ENCODE measurements at regions not wholly inside any gene's neighbourhood (a gene's known extent, or its start where the extent isn't known, plus 50 kb on each side); places are given as distances from the start of the nearest gene placed in this dataset.
A peak's percentile ranks its signal among the peaks of the same experiment; 100 is the strongest.
"Not testable (repeated sequence)": the region's sequence is repeated elsewhere in the genome, so short reads cannot be mapped to it uniquely, and the experiment has no call there.

DNA sequence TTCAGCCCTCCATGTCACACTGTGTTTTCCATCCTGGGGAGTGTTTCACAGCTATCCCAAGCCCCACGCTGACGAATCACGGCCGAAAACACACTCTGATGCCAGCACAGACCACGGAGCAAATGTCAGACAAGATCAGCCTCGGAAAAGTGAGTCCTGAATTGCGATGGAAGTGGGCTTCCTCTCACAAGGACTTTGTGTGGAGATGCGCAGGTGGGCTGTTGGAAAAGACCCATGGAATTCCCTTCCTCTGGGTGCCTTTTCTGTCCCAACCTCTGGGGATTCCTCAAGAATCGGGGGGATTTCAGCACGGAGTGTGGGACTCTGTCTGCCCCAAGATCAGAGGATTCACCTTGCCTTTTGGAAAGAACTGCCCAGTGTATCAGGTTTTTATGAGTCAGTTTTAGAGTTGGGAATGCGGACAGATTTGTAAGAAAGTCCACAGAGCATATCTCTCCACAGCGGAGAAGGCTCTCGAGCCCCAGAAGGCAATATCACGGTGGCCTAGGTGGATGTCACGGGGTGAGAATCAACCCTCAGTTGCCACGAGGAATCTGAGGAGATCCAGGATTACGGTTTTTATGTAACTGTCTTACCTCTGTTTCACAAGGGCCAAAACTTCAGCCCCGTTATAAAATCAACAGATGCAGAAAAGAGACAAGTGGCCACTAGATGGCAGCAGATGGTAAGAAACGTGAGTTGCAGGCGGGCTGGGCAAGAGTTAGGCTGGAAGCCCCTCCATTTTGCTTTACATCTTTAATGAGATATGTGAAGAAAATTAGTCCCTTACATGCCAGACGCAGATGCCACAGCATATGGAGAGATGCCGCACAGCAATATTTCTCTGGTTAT lies 201.9 kb downstream of the DAD1 start:
- DNase-seq (ENCODE audit: low spot score) = peak; percentile 84

DNA sequence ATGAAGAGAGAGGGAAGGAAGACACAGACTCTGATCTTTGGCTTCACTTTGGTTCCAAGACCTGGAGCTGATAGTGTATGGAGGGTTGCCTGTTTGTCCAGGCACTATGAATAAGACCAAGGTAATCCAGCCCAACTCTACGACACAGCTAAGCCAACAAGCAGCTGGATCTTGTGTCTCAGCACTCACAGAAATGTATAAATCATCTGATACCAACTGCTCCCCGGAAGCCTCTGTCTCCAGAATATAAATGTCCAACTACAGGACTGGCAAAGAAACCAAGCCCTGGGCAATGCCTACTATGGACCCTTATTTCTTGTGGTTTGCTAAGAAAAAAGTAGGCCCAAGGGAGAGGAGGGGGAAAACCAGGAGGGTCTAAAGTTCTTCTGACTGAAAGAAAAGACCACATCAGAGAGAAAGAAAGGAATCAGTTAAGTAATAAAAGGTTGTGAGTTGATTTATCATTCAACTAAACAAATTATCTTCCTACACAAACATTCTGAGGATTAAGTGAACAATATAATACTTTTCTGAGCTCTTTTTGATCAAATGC lies 204.0 kb downstream of the DAD1 start:
- DNase-seq (ENCODE audit: low spot score) = no peak

DNA sequence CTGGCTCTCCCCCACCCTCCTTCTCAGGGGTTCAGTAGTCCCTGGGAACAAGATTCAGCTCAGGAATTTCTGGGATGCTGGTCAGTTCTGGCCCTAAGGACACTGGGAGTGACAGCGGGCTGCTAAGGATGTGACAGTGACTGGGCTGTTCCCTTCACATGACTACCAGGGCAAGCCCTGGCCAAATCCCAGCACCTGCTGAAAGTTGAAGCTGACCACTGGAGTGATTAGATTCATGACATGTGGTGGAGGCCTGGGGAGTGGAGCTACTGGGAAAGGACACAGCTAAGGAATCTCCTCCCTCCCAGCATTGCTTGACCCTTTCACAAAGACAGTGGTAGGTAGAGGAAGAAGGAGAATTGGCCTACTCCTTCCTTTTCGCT lies 204.9 kb downstream of the DAD1 start:
- DNase-seq (ENCODE audit: low spot score) = no peak

DNA sequence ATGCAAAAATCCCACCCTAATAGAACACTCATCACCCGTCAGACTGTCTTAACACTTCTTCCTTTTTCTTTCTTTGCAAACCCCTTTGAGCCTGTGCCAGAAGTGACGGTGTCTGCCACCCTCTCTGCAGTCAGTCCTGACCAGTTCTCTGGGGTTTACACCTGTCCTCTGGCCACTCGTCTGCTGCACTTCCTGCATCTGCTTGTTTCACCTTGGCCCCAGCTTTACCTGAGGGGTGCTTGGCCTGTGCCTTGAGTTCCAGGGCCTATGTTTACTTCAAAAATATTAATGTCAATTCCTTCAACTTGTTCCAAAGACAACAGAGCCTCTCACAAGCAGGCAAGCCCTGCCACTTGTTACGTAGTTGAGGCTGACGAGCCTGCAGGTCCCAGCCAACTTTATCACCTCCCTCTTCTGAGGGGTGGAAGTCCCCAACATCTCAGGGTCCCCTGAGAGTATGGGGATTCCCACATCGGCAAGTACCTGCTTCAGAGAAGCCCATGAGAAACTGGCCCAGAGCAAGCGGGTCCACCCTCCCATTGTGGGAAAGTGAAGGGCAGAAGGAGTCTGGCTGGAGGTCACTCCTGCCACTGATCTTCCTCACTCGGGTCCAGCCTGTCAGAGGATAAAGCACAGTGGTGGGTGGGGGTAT lies 205.4 kb downstream of the DAD1 start:
- no peak for DNase-seq (ENCODE audit: low spot score)

DNA sequence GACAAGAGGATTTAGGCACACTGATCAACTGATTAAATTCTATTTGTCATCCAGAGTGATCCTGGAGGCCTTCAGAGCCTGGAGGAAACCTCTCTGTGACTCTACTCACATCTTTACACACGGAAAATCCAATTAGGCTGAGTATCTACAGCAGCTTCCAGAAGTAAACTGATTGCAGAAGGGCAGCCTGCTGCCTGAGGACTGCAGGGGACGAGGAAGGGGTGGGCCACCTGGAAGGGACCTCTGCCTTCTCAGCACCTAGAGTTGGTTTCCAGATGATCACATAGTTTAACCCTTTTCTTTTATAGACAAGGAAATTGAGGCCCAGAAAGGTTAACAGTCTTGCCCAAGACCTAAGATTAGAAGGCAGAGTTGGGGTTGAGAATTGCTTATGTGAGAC lies 206.1 kb downstream of the DAD1 start:
- no peak for DNase-seq (ENCODE audit: low spot score)

DNA sequence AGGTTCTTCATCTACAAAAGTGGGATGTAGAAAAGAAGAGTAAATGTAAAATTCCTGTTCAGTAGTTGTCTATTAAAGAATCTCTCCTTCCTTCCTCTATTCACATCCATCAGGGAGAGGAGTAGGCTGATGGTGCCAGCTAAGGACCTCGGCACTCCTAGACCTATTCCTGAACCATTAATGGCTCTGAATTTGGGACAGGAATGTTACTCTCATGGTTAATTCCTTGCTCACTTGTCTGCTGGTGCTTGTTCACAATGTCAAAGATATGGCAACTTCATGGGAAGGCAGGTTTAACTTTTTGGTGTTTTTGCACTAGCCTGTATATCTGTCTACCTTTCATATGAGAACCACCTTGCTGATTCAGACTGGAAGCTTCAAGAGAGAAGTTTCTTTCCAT lies 206.6 kb downstream of the DAD1 start:
- DNase-seq (ENCODE audit: low spot score) = no peak

DNA sequence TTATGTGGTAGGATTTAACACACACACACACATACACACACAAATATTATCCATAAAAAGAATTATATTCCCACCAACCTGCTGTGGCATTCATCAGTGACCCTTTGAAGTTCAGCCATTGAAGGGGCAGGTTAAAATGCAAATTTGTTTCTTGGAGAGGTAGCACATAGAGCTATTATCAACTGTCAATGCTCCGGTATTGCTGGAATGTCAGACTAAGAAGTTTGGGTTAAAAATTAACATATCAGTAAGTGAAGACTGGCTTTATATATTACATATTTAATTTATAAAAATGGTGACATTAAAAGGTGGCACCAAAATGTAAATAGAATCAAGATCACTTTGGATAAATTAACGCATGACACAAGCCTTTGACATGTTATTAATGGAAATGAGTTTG lies 207.3 kb downstream of the DAD1 start:
- DNase-seq (ENCODE audit: low spot score) = no peak

DNA sequence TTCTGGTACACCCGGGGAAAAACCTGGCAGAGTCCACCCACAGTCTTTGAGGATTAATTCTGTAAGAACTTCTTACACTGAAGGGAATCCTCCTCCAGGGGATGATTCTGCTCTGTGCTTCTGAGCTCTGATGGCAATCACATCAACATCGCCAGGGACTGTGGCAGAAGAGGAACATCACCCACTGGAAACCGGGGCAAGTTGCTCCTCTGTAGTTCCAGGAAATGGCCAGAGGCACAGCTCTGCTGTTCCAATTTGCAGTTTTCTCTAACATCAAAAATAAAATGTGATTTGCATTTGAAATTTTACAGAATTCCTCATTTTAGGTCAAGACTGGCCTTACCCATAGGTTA lies 207.6 kb downstream of the DAD1 start:
- no peak for DNase-seq (ENCODE audit: low spot score)

DNA sequence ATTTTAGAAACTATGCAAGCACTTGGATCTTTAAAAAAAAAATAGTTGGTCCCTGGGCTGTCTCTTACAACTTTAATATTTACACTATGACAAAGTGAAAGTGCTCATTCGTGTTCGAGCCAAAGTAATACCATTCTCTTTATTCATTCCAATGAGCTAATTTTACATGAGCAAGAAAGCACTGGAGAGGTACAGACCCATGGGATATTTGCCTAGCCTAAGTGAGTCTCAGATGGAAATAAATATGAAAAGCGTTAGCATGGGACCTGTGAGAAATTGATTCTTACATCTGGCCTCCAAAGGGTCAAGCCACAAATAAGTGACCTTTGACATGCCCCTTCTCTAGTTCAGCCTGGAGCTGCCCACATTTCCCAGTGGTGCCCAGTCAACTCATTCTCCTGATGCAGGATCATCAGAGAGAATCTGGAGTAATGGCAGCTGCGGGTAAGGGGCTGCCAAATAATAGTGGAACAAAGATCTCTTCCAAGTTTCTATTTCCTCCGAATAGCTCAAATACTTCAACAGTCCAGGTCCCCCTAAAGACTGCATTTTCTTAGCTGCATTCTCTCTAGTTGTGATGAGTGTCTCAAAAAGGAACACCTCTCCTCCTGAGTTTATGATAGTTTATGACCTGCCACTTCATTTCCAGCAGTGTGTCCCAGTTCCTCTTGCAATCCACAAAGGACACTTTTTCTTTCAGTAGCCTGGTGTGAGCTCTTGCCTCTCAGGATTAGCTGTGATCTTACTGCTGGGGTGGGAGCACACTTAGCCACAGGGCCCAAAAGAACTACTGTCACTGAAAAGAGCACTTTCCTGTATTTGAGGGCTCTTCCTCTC lies 208.2 kb downstream of the DAD1 start:
- DNase-seq (ENCODE audit: low spot score) = no peak

DNA sequence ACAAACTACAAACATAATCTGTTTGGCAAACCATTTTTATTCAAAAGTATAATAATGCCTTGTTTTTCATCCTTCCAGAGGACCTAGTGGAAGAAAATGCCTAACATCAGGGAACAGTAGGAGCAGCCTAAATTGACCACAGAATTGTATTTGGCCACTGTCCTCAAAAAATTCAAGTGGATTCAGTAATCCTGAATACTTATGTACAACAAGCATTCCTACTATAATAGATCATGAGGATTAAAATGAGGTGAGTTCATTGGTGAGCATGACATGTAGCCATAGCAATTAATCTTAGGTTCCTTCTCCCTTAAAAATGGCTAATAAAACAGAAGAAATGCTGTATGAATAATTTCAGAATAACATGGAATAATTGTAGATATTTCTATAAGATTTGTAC lies 209.3 kb downstream of the DAD1 start:
- DNase-seq (ENCODE audit: low spot score) = no peak

DNA sequence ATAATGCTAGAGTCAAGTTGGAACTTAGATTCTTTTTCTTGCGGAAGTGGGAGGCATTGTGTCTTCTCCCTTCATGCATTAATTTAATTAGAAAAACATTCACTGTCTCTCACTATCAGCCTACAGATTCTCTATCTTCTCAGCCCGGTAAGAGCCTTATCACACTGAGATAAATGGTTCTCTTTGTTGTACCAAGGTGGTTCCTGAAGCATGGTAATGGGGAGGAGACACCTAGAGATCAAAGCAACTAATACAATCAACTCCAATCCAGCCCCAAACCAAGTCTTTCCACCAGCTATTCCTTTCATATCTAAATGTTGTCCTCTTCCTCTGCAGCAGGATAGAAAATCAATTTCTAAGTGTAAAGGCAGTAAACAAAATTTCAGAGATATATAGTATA lies 210.8 kb downstream of the DAD1 start:
- DNase-seq (ENCODE audit: low spot score) = no peak

DNA sequence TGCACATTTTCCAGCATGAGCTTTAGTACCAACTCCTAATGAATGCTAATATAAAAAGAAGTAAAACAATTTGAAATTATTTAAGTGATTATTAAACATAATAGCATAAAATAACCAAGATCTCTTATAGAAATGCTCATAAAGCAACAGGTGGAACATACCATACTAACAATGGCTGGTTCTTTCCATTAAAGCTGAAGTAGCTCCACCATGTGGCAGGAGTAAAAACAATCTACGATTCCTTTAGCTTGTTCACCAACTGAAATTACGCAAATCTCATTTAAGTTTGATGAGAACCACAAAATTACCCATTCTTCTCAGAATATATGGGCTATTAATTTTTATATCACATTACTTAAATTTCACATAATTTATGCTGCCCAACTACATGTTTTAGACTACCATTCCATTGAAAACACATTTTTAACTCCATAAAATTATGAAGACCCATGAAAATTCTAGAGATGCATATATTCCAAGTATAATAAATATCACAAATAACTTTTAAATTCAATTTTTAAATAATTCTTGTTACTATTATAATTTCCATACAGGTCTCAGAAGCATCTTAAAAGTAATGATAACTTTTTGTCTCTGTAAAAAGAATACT lies 213.6 kb downstream of the DAD1 start:
- DNase-seq (ENCODE audit: low spot score) = peak; percentile 77

DNA sequence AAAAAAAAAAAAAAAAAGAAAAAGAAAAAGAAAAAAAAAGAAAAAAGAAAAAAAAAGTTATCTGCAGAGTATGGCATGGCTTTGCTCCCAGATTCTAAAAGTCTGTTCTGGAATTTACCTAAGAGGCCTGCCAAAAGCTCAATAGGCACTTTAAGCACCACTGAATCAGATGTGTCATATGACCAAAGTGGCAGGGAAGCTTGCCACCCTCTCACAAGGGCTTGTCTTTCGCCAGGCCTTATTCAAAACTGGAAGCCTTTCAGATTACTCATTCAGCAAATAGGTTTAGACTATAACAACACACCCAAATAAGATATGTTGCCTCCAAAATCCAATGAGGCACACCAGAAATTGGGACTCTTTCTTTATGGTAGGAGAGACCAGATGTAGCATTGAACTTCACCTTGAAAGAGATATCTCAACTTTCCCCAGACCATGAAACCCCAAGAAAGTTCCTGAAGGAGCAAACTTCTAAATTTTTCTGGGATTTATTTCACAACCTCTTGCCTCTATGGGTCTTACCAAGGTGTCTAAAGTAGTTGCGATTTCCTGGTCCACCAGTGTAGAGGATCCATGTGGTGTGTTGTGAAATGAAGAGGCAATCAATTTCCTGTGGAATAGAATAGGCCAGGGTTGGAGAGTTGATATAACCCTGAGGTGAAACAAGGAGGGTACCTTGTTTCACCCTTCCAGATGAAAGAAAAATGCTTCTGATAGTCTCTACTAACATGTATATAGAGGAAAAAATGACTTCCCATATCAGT lies 218.8 kb downstream of the DAD1 start:
- DNase-seq (ENCODE audit: low spot score) = peak; percentile 29

DNA sequence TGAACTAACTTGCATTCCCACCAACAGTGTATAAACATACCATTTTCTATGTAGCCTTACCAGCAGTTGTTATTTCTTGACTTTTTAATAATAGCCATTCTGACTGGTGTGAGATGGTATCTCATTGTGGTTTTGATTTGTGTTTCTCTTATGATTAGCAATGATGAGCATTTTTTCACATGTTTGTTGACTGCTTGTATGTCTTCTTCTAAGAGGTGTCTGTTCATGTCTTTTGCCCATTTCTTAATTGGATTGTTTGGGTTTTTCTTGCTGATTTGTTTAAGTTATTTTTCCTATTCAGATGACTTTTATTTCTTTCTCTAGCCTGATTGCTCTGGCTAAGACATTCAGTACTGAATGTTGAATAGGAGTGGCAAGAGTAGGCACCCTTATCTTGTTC lies 230.3 kb downstream of the DAD1 start:
- DNase-seq (ENCODE audit: low spot score) = no peak

DNA sequence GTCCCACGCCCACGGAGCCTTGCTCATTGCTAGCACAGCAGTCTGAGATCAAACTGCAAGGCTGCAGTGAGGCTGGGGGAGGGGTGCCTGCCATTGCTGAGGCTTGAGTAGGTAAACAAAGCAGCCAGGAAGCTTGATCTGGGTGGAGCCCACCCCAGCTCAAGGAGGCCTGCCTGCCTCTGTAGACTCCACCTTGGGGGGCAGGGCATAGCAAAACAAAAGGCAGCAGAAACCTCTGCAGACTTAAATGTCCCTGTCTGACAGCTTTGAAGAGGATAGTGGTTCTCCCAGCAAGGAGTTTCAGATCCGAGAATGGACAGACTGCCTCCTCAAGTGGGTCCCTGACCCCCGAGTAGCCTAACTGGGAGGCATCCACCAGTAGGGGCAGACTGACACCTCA lies 239.7 kb downstream of the DAD1 start:
- DNase-seq (ENCODE audit: low spot score) = not testable (repeated sequence)

DNA sequence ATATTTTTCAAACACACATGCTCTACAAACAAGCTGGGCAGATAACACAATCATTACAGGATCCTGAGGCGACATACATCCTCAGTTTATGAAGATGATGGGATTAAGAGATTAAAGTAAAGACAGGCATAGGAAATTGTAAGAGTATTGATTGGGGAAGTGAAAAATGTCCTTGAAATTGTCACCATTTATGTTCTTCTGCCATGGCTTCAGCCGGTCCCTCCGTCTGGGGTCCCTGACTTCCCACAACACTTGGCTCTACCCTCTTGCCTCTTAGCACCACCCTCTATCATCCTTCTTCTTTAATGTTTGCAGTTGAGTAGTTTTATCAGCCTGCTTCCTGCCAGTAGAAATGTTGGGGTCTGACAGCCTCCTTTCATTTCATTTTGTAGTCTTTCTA lies 244.4 kb downstream of the DAD1 start:
- DNase-seq (ENCODE audit: low spot score) = no peak

DNA sequence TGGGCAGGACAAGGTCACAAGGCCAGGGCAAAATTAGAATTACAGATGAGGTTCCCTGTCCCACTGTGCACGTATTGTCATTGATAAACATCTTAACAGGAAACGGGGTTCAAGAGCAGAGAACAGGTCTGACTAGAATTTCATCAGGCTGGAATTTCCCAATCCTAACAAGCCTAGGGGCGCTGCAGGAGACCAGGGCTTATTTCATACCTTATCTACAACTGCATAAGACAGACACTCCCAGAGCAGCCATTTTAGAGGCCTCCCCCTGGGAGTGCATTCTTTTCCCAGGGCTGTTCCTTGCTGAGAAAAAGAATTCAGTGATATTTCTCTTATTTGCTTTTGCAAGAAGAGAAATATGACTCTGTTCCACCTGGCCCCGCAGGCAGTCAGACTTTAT lies 244.8 kb downstream of the DAD1 start:
- not testable (repeated sequence) for DNase-seq (ENCODE audit: low spot score)

DNA sequence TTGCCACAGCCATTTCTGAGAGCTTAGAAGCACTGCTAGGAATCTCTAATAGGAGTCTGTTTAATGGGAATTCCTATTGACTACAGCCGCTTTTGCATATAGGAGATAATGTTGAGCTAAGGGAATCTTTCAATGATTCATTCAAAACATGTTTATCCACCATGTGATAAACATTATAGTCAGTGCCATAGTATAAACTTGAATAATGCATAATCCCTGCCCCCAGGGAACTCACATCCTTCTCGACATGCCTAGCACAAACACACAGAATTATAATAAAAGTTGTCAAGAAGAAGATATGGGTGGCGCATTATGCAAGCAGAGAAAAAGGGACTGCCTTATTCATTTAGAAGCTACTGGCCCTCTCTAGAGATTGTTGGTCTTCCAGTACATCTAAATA lies 248.0 kb downstream of the DAD1 start:
- DNase-seq (ENCODE audit: low spot score) = no peak

DNA sequence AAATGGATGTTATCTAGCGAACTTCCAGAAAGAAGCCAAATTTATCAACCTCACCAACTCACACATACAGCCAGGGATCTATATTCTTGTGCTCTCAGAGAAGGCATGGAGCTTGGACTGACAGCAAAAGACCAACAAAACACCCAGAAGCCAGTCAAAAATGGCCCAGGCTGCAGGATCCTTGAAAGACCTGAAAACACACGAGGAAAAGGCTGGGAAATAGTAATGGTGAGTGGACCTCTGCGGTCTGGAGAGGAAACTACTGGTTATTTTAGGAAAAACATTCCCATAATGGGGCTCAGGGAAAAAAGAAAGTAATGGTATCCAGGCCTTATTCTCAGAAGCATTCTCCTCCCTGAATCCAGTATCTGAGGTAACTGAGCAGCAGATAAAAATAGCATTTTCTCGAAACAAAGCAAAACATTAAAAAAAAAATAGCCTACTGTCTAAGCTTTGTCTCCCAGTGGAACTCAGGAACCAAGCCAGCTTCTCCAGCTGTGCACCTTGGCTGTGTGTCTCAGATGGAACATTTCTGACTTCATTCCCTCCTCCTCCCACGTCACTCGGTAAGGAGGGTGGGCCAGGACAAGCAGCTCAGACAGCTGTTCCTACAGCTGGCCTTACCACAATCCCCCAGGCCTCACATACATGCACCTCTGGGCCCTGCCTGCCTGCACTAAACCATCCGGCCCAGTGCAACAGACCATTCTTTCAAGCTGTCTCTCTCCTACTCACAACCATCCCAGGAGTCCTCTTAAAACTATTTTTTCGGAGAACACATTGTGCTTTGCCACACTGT lies 249.9 kb downstream of the DAD1 start:
- peak; percentile 71 for DNase-seq (ENCODE audit: low spot score)

DNA sequence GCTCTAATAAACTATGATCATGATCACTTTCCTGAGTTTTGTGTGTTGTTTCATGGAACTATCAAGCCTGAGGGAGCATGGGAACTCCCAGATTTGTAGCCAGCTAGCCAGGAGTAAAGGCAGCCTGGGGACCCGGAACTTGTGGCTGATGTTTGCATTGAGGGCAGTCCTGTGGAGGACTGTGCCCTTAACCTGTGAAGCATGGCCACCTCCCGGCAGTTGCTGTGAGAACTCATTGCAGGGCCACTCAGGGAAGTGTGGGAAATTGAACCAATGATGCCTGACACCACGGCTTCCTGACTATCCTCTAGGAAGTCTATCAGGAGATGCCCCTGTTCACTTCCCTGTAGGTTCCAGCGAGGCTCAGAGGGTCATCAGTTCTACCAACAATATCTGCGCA lies 250.6 kb downstream of the DAD1 start:
- no peak for DNase-seq (ENCODE audit: low spot score)

DNA sequence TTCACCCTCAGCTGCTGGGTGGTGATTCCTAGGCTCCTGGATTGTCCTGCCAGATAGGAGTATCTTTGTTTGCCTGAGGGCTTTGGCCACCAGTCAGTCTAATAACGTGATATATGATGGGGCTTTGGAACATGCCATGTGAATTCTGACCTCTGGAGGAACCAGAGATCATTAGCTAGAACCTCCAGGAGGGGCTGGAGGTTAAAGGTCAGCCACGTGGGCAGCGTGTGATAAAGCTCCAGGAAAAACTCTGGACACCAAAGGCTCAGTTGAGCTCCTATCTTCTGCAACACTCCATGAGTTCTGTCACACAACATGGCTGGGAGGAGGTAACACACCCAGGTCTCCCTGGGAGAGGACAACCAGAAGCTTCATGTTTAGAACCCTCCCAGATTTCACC lies 251.1 kb downstream of the DAD1 start:
- no peak for DNase-seq (ENCODE audit: low spot score)

Measured in pons (tissue), 1 donor.